CD8-positive, alpha-beta memory T cell (primary cell): ENCODE measurements at regions not wholly inside any gene's neighbourhood (a gene's known extent, or its start where the extent isn't known, plus 50 kb on each side); places are given as distances from the start of the nearest gene placed in this dataset.

Experiments
- CTCF ChIA-PET: fragments of 350-600 bp; sonication (Branson Sonifier 250); formaldehyde crosslinking; loops from one replicate; lab custom pipeline; 2021; ENCODE audit warnings: antibody characterized with exemption; lab: Charles Lee
- POLR2A ChIA-PET: fragments of 350-600 bp; sonication (Branson Sonifier 250); formaldehyde crosslinking; loops from one replicate; lab custom pipeline; 2021; ENCODE audit warnings: antibody characterized with exemption; lab: Charles Lee
- DNase-seq, 5 donors: peaks; one replicate each; pipeline versions ENCODE4 v3.0.0 to v3.0.0-alpha.2; 2020 to 2022; ENCODE audit warnings: mixed read lengths in 1 of 5
- H3K27ac ChIP-seq: one replicate; pipeline ENCODE4 v1.7.0; 2013; ENCODE audit warnings: low read depth, mild to moderate bottlenecking, low read length, moderate library complexity
- H3K27me3 ChIP-seq: 2 replicates; pipeline ENCODE4 v1.7.0; 2013; ENCODE audit warnings: low read length, mild to moderate bottlenecking; ENCODE audit not compliant: insufficient read depth, poor library complexity, severe bottlenecking
- H3K36me3 ChIP-seq: 2 replicates; pipeline ENCODE4 v1.7.0; 2013; ENCODE audit warnings: mild to moderate bottlenecking, low read length, moderate library complexity; ENCODE audit not compliant: insufficient read depth
- H3K4me1 ChIP-seq: 2 replicates; pipeline ENCODE4 v1.7.0; 2013; ENCODE audit warnings: mild to moderate bottlenecking, low read length, moderate library complexity; ENCODE audit not compliant: insufficient read depth
- H3K4me3 ChIP-seq: 2 replicates; pipeline ENCODE4 v1.7.0; 2013; ENCODE audit warnings: mild to moderate bottlenecking, low read length
- H3K9me3 ChIP-seq: 2 replicates; pipeline ENCODE4 v1.7.0; 2013; ENCODE audit warnings: mild to moderate bottlenecking, low read length
- H3K27ac Mint-ChIP-seq, 8 donors: one replicate each; pipeline ENCODE4 v1.8.0; 2020 to 2021; ENCODE audit warnings: mixed read lengths in 8 of 8, mild to moderate bottlenecking in 6 of 8, inconsistent platforms in 3 of 8, moderate library complexity in 3 of 8
- H3K27me3 Mint-ChIP-seq, 2 donors: one replicate each; pipeline ENCODE4 v1.8.0; 2020 to 2021; ENCODE audit warnings: mixed read lengths in 2 of 2, mild to moderate bottlenecking in 1 of 2, moderate library complexity in 1 of 2
- H3K36me3 Mint-ChIP-seq, 3 donors: one replicate each; pipeline ENCODE4 v1.8.0; 2020 to 2021; ENCODE audit warnings: mixed read lengths in 3 of 3, inconsistent platforms in 1 of 3, mild to moderate bottlenecking in 1 of 3
- H3K4me1 Mint-ChIP-seq, 3 donors: one replicate each; pipeline ENCODE4 v1.8.0; 2020 to 2021; ENCODE audit warnings: mixed read lengths in 3 of 3, inconsistent platforms in 1 of 3, mild to moderate bottlenecking in 1 of 3
- H3K4me3 Mint-ChIP-seq, 7 donors: one replicate each; pipeline ENCODE4 v1.8.0; 2020 to 2021; ENCODE audit warnings: mixed read lengths in 7 of 7, mild to moderate bottlenecking in 6 of 7, moderate library complexity in 4 of 7, inconsistent platforms in 2 of 7
- H3K9me3 Mint-ChIP-seq, 5 donors: one replicate each; pipeline ENCODE4 v1.8.0; 2020 to 2022; ENCODE audit warnings: mixed read lengths in 5 of 5, mild to moderate bottlenecking in 3 of 5, moderate library complexity in 2 of 5, inconsistent platforms in 1 of 5

DNA sequence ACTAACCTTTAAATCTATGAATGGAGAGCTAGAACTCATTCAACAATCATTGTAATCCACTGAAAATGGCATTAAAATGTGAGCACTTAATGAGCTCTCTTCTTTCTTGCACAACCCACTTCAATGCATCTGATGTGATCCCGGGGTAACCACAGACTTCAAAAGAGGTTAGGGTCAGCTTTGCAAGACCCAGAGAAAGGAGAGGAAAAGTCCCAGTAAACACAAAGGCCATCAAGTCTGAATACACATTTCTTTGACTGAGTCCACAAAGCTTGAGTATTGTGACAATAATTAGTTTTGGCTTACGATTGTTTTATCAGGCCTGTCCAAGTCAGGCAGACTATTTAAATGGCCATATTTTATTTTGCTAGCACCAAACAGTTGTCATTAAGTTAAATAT is 148.8 kb upstream of the ZNF608 start:
- H3K27ac Mint-ChIP-seq = no peak overlapping the region
- H3K27ac ChIP-seq = no peak overlapping the region
- no peaks in the 10 kb centered on the region for H3K27me3 Mint-ChIP-seq
- H3K36me3 Mint-ChIP-seq = no peaks in the 10 kb centered on the region
- peaks cover 0 to 4% (median 2%) of the 10 kb centered on the region in 5 donors for H3K9me3 Mint-ChIP-seq
- H3K4me3 Mint-ChIP-seq = no peak overlapping the region
- DNase-seq = no peak
- ChIA-PET POLR2A (no interaction called here), CTCF (no interaction called here)
- no peaks in the 10 kb centered on the region for H3K9me3 ChIP-seq
- no peak overlapping the region for H3K4me3 ChIP-seq
- H3K4me1 ChIP-seq = no peaks in the 10 kb centered on the region
- H3K4me1 Mint-ChIP-seq = no peaks in the 10 kb centered on the region
- H3K36me3 ChIP-seq = no peaks in the 10 kb centered on the region
- H3K27me3 ChIP-seq = no peaks in the 10 kb centered on the region

GRCh38 chr5:124901081-124901480 is 154.6 kb upstream of the ZNF608 start:
- Histone ChIP-seq H3K27me3 (no peaks in the 10 kb centered on the region), H3K4me1 (no peaks in the 10 kb centered on the region), H3K27ac (no peak overlapping the region), H3K36me3 (no peaks in the 10 kb centered on the region), H3K4me3 (no peak overlapping the region), H3K9me3 (no peaks in the 10 kb centered on the region)
- H3K9me3 Mint-ChIP-seq = peaks cover 0 to 4% (median 0%) of the 10 kb centered on the region in 5 donors
- H3K27ac Mint-ChIP-seq = no peak overlapping the region
- ChIA-PET POLR2A (no interaction called here), CTCF (no interaction called here)
- no peak for DNase-seq
- H3K4me1 Mint-ChIP-seq = peaks cover 0 to 6% (median 4%) of the 10 kb centered on the region in 3 donors
- H3K36me3 Mint-ChIP-seq = no peaks in the 10 kb centered on the region
- no peak overlapping the region for H3K4me3 Mint-ChIP-seq
- no peaks in the 10 kb centered on the region for H3K27me3 Mint-ChIP-seq

- Mint-ChIP-seq H3K27ac (peak overlapping the region in 1 of 8 donors; percentile 73), H3K4me1 (peaks cover 0 to 6% (median 4%) of the 10 kb centered on the region in 3 donors), H3K9me3 (peaks cover 0 to 2% (median 0%) of the 10 kb centered on the region in 5 donors), H3K4me3 (no peak overlapping the region), H3K27me3 (peaks cover 0 to 2% of the 10 kb centered on the region in 2 donors), H3K36me3 (no peaks in the 10 kb centered on the region)
- H3K27ac ChIP-seq = no peak overlapping the region
- no peaks in the 10 kb centered on the region for H3K4me1 ChIP-seq
- ChIA-PET CTCF (no interaction called here), POLR2A (no interaction called here)
- DNase-seq = no peak
- no peak overlapping the region for H3K4me3 ChIP-seq
- no peaks in the 10 kb centered on the region for H3K36me3 ChIP-seq
- no peaks in the 10 kb centered on the region for H3K9me3 ChIP-seq
- no peaks in the 10 kb centered on the region for H3K27me3 ChIP-seq
These were observed 155.8 kb upstream of the ZNF608 start for GRCh38 chr5:124902097-124902821.

DNA sequence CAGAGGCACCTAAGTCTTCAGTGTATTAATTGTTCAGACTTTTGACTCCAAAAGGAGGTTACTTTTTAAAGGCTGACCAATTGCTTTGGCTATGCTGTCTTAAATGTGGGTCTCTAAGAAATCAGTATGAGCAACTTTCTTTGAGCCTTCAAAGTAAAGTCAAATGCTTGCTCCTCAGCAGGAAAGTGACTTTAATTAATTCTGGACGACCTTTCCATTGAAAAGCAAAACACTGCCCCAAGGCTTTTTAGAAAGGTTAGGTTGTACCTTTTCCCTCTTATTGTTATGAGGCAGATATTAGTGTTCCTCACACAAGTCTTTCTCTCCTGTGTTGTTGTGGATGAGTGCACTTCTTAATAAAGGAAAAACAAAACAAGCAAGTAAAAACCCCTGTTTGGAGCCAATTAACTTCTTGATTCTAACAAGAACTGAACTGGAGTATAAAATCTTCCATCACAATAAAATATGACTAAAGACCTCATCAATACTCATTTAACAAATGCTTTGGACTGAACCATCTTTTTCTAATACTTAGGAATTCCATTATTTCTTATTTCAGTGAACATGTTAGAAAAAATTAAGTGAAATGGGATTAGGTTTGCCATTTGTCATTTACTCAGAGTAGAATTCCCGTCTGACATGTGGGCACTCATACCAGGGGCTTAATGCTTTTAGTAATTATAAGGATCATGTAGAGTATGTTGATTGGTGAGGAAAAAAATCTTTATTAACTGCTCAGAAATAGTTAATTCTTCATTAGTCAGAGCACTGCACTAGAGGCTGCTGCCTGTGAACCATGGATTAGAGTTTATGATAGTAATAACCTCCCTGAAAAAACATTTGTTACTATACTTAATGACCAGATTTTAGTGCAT is 159.1 kb upstream of the ZNF608 start:
- no peaks in the 10 kb centered on the region for H3K36me3 ChIP-seq
- no peak for DNase-seq
- H3K27ac ChIP-seq = no peak overlapping the region
- Mint-ChIP-seq H3K4me3 (no peak overlapping the region), H3K27ac (no peak overlapping the region), H3K4me1 (peaks cover 0 to 6% (median 4%) of the 10 kb centered on the region in 3 donors), H3K9me3 (peaks cover 0 to 3% (median 0%) of the 10 kb centered on the region in 5 donors), H3K27me3 (peaks cover 0 to 2% of the 10 kb centered on the region in 2 donors), H3K36me3 (no peaks in the 10 kb centered on the region)
- CTCF ChIA-PET = no interaction called here
- no peak overlapping the region for H3K4me3 ChIP-seq
- no peaks in the 10 kb centered on the region for H3K27me3 ChIP-seq
- H3K4me1 ChIP-seq = no peaks in the 10 kb centered on the region
- no peaks in the 10 kb centered on the region for H3K9me3 ChIP-seq
- POLR2A ChIA-PET = no interaction called here

DNA sequence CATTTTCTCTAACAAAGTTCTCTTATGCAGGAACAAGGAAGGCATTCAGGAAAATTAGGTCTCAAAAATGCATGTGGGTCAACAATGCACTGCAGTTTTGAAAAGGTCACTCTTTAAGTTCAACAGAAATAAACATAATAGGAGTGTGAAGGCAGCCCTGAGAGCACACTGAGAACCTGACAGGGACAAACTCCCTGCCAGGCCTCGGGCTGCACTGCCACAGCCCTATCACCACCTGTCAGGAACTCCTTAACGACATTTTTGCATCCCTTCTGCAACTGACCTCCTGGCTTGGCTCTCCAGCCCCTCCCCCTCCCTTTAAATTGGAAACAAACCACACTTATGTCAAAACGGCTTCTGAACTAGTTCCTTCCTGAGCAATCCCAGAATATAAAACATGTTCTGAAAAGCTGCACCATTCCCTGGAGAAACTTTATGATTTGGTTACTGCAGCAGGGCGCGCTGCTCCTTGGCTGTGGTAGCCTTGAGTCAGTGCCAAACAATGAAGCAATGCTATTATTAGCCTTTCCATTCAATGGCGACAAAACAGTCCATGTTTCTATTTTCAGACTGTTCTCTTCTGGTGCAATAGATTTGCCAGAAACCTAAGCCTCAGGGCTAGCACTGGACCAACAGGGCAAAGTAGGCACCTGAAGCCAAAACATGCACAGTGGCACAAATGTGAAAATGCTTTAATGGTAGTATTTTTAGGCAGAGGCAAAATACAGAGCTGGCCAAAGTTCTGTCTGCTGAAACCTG is 160.1 kb upstream of the ZNF608 start:
- Mint-ChIP-seq H3K4me3 (no peak overlapping the region), H3K27ac (no peak overlapping the region), H3K36me3 (no peaks in the 10 kb centered on the region), H3K9me3 (peaks cover 0 to 3% (median 0%) of the 10 kb centered on the region in 5 donors), H3K27me3 (peaks cover 0 to 2% of the 10 kb centered on the region in 2 donors), H3K4me1 (peaks cover 0 to 6% (median 4%) of the 10 kb centered on the region in 3 donors)
- H3K27ac ChIP-seq = no peak overlapping the region
- H3K4me3 ChIP-seq = no peak overlapping the region
- DNase-seq = no peak
- H3K27me3 ChIP-seq = no peaks in the 10 kb centered on the region
- H3K4me1 ChIP-seq = no peaks in the 10 kb centered on the region
- H3K36me3 ChIP-seq = no peaks in the 10 kb centered on the region
- ChIA-PET CTCF (no interaction called here), POLR2A (no interaction called here)
- no peaks in the 10 kb centered on the region for H3K9me3 ChIP-seq

GRCh38 chr5:124907098-124907644 is 160.7 kb upstream of the ZNF608 start:
- Mint-ChIP-seq H3K4me1 (peaks cover 0 to 6% (median 4%) of the 10 kb centered on the region in 3 donors), H3K9me3 (peaks cover 0 to 3% (median 0%) of the 10 kb centered on the region in 5 donors), H3K36me3 (no peaks in the 10 kb centered on the region), H3K27me3 (peaks cover 0 to 2% of the 10 kb centered on the region in 2 donors), H3K4me3 (no peak overlapping the region), H3K27ac (no peak overlapping the region)
- DNase-seq = no peak
- H3K4me3 ChIP-seq = no peak overlapping the region
- no peaks in the 10 kb centered on the region for H3K9me3 ChIP-seq
- no peak overlapping the region for H3K27ac ChIP-seq
- H3K4me1 ChIP-seq = no peaks in the 10 kb centered on the region
- no peaks in the 10 kb centered on the region for H3K27me3 ChIP-seq
- ChIA-PET CTCF (no interaction called here), POLR2A (no interaction called here)
- H3K36me3 ChIP-seq = no peaks in the 10 kb centered on the region

- Mint-ChIP-seq H3K27ac (no peak overlapping the region), H3K27me3 (peaks cover 0 to 2% of the 10 kb centered on the region in 2 donors), H3K9me3 (peaks cover 0 to 8% (median 0%) of the 10 kb centered on the region in 5 donors), H3K4me3 (no peak overlapping the region), H3K4me1 (no peaks in the 10 kb centered on the region), H3K36me3 (no peaks in the 10 kb centered on the region)
- Histone ChIP-seq H3K9me3 (no peaks in the 10 kb centered on the region), H3K4me3 (no peak overlapping the region), H3K4me1 (no peaks in the 10 kb centered on the region), H3K27me3 (no peaks in the 10 kb centered on the region), H3K27ac (no peak overlapping the region), H3K36me3 (no peaks in the 10 kb centered on the region)
- no peak for DNase-seq
- CTCF ChIA-PET = no interaction called here
- POLR2A ChIA-PET = no interaction called here
These were observed 162.4 kb upstream of the ZNF608 start for GRCh38 chr5:124908581-124909451.
